SK-N-SH (cell line): ENCODE measurements at regions not wholly inside any gene's neighbourhood (a gene's known extent, or its start where the extent isn't known, plus 50 kb on each side); places are given as distances from the start of the nearest gene placed in this dataset.

ENCODE experiments used
- CTCF ChIA-PET: fragments of 300-600, 350-600 bp; formaldehyde crosslinking; extraction: SDS; loops from one replicate; lab custom pipeline; 2021; lab: Yijun Ruan, JAX
- POLR2A ChIA-PET: fragments of 350-600 bp; sonication (Branson Sonifier 250); formaldehyde crosslinking; extraction: SDS; loops from one replicate; lab custom pipeline; 2020; ENCODE audit warnings: antibody characterized with exemption, inconsistent platforms; lab: Yijun Ruan, JAX
- DNase-seq: peaks from one replicate; pipeline ENCODE4 v3.0.0; 2012
- H2AFZ ChIP-seq: fragments of 200-600 bp; sonication (generic); 2 replicates; pipeline ENCODE4 v1.8.1; 2016; ENCODE audit warnings: antibody characterized with exemption, mild to moderate bottlenecking, low read depth
- H3F3A ChIP-seq: fragments of 200-600 bp; sonication (generic); replicated peaks from 2 replicates; pipeline ENCODE3; 2016; ENCODE audit warnings: antibody characterized with exemption, mild to moderate bottlenecking; ENCODE audit not compliant: insufficient read depth
- H3K27ac ChIP-seq, 2 experiments: fragments of 200-500 bp in 1 of 2; fragments of 200-600 bp in 1 of 2; sonication (Bioruptor generic) in 1 of 2; sonication (generic), shearing (Covaris generic) in 1 of 2; 2 replicates each; pipeline versions ENCODE4 v1.5.1 to v1.6.1; 2014 to 2016; ENCODE audit warnings: low read depth in 2 of 2, inconsistent platforms in 1 of 2, low read length in 1 of 2, mild to moderate bottlenecking in 1 of 2, mixed read lengths in 1 of 2
- H3K27me3 ChIP-seq: fragments of 200-600 bp; sonication (generic), shearing (Covaris generic); 2 replicates; pipeline ENCODE4 v1.6.1; 2016; ENCODE audit warnings: mixed run types; ENCODE audit not compliant: insufficient read depth
- H3K36me3 ChIP-seq, 2 experiments: fragments of 200-500 bp in 1 of 2; fragments of 200-600 bp in 1 of 2; sonication (Bioruptor generic) in 1 of 2; sonication (generic) in 1 of 2; replicated peaks in 1 of 2; 2 replicates each; pipeline versions ENCODE3 to v1.5.1; 2014 to 2016; ENCODE audit warnings: low read length in 1 of 2, mild to moderate bottlenecking in 1 of 2; ENCODE audit not compliant: insufficient read depth in 2 of 2, control insufficient read depth in 1 of 2
- H3K4me1 ChIP-seq, 2 experiments: fragments of 200-500 bp in 1 of 2; fragments of 200-600 bp in 1 of 2; sonication (Bioruptor generic) in 1 of 2; sonication (generic), shearing (Covaris generic) in 1 of 2; 2 replicates each; pipeline versions ENCODE4 v1.5.1 to v1.6.1; 2014 to 2016; ENCODE audit warnings: low read depth in 1 of 2, low read length in 1 of 2, mixed run types in 1 of 2; ENCODE audit not compliant: insufficient read depth in 2 of 2, control insufficient read depth in 1 of 2
- H3K4me2 ChIP-seq: fragments of 200-600 bp; sonication (generic), shearing (Covaris generic); 2 replicates; pipeline ENCODE4 v1.6.1; 2017; ENCODE audit warnings: mixed run types
- H3K4me3 ChIP-seq, 2 experiments: fragments of 200-500 bp in 1 of 2; fragments of 200-600 bp in 1 of 2; sonication (Bioruptor generic) in 1 of 2; sonication (generic), shearing (Covaris generic) in 1 of 2; 2 replicates each; pipeline versions ENCODE4 v1.5.1 to v1.8.1; 2014 to 2016; ENCODE audit warnings: low read depth in 2 of 2, inconsistent platforms in 1 of 2, low read length in 1 of 2, mild to moderate bottlenecking in 1 of 2, mixed read lengths in 1 of 2, moderate library complexity in 1 of 2
- H3K79me2 ChIP-seq: fragments of 200-600 bp; sonication (generic); 2 replicates; pipeline ENCODE4 v1.8.1; 2017; ENCODE audit warnings: mild to moderate bottlenecking; ENCODE audit not compliant: insufficient read depth
- H3K9ac ChIP-seq: fragments of 200-600 bp; sonication (generic); 2 replicates; pipeline ENCODE4 v1.6.1; 2017; ENCODE audit warnings: mixed run types
- H3K9me2 ChIP-seq: fragments of 200-600 bp; sonication (generic); 2 replicates; pipeline ENCODE4 v1.6.1; 2017; ENCODE audit warnings: mixed run types
- H3K9me3 ChIP-seq: fragments of 200-600 bp; sonication (generic); 2 replicates; pipeline ENCODE4 v1.6.1; 2017; ENCODE audit warnings: mixed run types, mild to moderate bottlenecking, moderate library complexity
- H4K20me1 ChIP-seq: fragments of 200-600 bp; sonication (generic); 2 replicates; pipeline ENCODE4 v1.6.1; 2017; ENCODE audit warnings: mild to moderate bottlenecking, mixed run types; ENCODE audit not compliant: insufficient read depth
- EZH2phosphoT487 ChIP-seq: fragments of 200-600 bp; sonication (generic); IDR thresholded peaks from 2 replicates; pipeline ENCODE4 v1.6.1; 2017; ENCODE audit warnings: low read depth, mixed run types, mild to moderate bottlenecking, antibody characterized with exemption, moderate library complexity, borderline replicate concordance
- FOSL2 ChIP-seq: IDR thresholded peaks from 2 replicates; pipeline ENCODE4 v1.4.0; 2012; ENCODE audit warnings: low read depth, mild to moderate bottlenecking, moderate library complexity, borderline replicate concordance
- GATA2 ChIP-seq: sonication (generic); formaldehyde crosslinking; IDR thresholded peaks from 2 replicates; pipeline ENCODE4 v1.5.0; 2020; ENCODE audit warnings: mild to moderate bottlenecking, missing genetic modification reagents
- MXI1 ChIP-seq: IDR thresholded peaks from 2 replicates; pipeline ENCODE4 v1.6.1; 2012; ENCODE audit warnings: mild to moderate bottlenecking, low read depth, low read length, improper control_type of control experiment
- RCOR1 ChIP-seq: fragments of 150-350 bp; IDR thresholded peaks from 2 replicates; pipeline ENCODE4 v1.6.1; 2017; ENCODE audit warnings: antibody characterized with exemption, low read length
- RFX5 ChIP-seq: IDR thresholded peaks from 2 replicates; pipeline ENCODE4 v1.6.1; 2012; ENCODE audit warnings: mild to moderate bottlenecking, improper control_type of control experiment, low read length
- SIN3A ChIP-seq: IDR thresholded peaks from 2 replicates; pipeline ENCODE4 v1.6.1; 2012; ENCODE audit warnings: low read depth, mild to moderate bottlenecking, low read length, moderate library complexity, borderline replicate concordance
- TAF1 ChIP-seq: IDR thresholded peaks from 2 replicates; pipeline ENCODE4 v1.6.1; 2012; ENCODE audit warnings: low read depth, mild to moderate bottlenecking, low read length, moderate library complexity, borderline replicate concordance
- TCF12 ChIP-seq: IDR thresholded peaks from 2 replicates; pipeline ENCODE4 v1.4.0; 2012
- TF ChIP-seq, protein P1 (sequence below): fragments of 150-350 bp; IDR thresholded peaks from 2 replicates; pipeline ENCODE4 v1.6.1; 2017; ENCODE audit warnings: antibody characterized with exemption, low read length, low read depth, borderline replicate concordance
- TF ChIP-seq, protein P2 (sequence below): IDR thresholded peaks from 2 replicates; pipeline ENCODE4 v1.4.0; 2012; ENCODE audit warnings: low read depth, borderline replicate concordance
- TF ChIP-seq, protein P3 (sequence below): IDR thresholded peaks from 2 replicates; pipeline ENCODE4 v1.4.0; 2012; ENCODE audit warnings: low read depth
- TF ChIP-seq, protein P4 (sequence below): IDR thresholded peaks from 2 replicates; pipeline ENCODE4 v1.4.0; 2012; ENCODE audit warnings: low read depth, borderline replicate concordance

GRCh38 chr6:122558080-122558479, 52.1 kb upstream of the PKIB start:
- Histone ChIP-seq H3K9ac (no peak overlapping the region), H3K4me2 (no peak overlapping the region), H3K27me3 (no peaks in the 10 kb centered on the region; the same call in 1 of the 2 replicates), H3K36me3 (no peaks in the 10 kb centered on the region), H3K9me3 (no peaks in the 10 kb centered on the region), H3K4me3 (no peak overlapping the region), H2AFZ (no peak overlapping the region), H3K4me1 (no peaks in the 10 kb centered on the region), H3F3A (no peaks in the 10 kb centered on the region), H3K79me2 (no peaks in the 10 kb centered on the region), H4K20me1 (no peaks in the 10 kb centered on the region), H3K9me2 (no peaks in the 10 kb centered on the region), H3K27ac (no peak overlapping the region)
- CTCF ChIA-PET: interaction anchor here (0.7 to 1.0 kb wide), 2 partner anchors 14 to 185 kb away, joined by 3 read pairs; no protein-coding TSS in a partner anchor
- DNase-seq: no peak
- TF ChIP-seq, protein P1, sequence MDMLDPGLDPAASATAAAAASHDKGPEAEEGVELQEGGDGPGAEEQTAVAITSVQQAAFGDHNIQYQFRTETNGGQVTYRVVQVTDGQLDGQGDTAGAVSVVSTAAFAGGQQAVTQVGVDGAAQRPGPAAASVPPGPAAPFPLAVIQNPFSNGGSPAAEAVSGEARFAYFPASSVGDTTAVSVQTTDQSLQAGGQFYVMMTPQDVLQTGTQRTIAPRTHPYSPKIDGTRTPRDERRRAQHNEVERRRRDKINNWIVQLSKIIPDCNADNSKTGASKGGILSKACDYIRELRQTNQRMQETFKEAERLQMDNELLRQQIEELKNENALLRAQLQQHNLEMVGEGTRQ: no peak
- TF ChIP-seq, protein P2, sequence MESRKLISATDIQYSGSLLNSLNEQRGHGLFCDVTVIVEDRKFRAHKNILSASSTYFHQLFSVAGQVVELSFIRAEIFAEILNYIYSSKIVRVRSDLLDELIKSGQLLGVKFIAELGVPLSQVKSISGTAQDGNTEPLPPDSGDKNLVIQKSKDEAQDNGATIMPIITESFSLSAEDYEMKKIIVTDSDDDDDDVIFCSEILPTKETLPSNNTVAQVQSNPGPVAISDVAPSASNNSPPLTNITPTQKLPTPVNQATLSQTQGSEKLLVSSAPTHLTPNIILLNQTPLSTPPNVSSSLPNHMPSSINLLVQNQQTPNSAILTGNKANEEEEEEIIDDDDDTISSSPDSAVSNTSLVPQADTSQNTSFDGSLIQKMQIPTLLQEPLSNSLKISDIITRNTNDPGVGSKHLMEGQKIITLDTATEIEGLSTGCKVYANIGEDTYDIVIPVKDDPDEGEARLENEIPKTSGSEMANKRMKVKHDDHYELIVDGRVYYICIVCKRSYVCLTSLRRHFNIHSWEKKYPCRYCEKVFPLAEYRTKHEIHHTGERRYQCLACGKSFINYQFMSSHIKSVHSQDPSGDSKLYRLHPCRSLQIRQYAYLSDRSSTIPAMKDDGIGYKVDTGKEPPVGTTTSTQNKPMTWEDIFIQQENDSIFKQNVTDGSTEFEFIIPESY: no peak
- TF ChIP-seq FOSL2: no peak
- TF ChIP-seq MXI1: no peak
- TF ChIP-seq EZH2phosphoT487: no peak
- TF ChIP-seq RCOR1: no peak
- no peak for TF ChIP-seq GATA2
- TF ChIP-seq TAF1: no peak
- TF ChIP-seq SIN3A: no peak
- TF ChIP-seq, protein P3, sequence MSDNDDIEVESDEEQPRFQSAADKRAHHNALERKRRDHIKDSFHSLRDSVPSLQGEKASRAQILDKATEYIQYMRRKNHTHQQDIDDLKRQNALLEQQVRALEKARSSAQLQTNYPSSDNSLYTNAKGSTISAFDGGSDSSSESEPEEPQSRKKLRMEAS: no peak
- TF ChIP-seq, protein P4, sequence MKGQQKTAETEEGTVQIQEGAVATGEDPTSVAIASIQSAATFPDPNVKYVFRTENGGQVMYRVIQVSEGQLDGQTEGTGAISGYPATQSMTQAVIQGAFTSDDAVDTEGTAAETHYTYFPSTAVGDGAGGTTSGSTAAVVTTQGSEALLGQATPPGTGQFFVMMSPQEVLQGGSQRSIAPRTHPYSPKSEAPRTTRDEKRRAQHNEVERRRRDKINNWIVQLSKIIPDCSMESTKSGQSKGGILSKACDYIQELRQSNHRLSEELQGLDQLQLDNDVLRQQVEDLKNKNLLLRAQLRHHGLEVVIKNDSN: no peak
- TF ChIP-seq TCF12: no peak
- no peak for TF ChIP-seq RFX5
- POLR2A ChIA-PET: no interaction called here
